DMS79 treated with DMSO at 0.1 percent for 48 hours (cell line): ENCODE measurements at regions not wholly inside any gene's neighbourhood (a gene's known extent, or its start where the extent isn't known, plus 50 kb on each side); places are given as distances from the start of the nearest gene placed in this dataset.

Experiments used
- DNase-seq: peaks from one replicate; lab custom pipeline; 2025; lab: John Stamatoyannopoulos, UW

DNA sequence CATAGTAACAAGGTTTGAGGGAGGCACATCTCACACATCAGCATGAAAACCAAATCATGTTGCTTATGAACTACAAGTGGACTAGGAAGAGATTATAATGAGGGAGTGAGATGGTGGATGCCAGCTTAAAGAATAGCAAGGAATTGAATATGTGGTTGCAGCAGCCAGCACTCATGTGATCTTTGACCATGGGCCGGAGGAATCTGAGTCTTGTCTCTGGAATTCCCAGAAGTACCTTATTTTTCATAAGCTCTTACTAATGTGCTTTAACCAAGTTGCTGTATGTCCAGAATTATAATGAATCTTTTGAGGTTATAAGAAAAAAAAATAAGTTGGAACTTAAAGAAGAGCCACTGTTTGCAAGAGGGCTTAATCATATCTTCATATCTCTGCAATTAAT lies 97.0 kb downstream of the DISP1 start:
- no peak for DNase-seq

DNA sequence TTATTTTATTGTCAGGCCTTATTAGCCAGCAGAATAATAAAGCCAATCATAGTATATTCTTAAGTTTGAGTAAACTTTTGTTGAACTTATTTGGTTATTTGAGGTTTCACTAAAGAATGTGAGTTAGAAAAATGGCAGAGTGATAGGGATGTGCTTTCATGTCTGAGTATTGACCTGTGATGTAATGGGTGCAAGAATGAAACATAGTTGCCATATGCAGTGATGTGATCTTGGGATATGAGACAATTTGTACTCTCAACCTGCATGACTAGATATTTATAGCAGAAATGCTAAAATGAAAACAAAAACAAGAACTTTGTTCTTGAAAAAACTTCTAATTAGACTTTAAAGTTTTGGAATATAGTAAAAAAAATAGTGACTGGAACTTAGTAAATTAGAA lies 97.9 kb downstream of the DISP1 start:
- DNase-seq: no peak

DNA sequence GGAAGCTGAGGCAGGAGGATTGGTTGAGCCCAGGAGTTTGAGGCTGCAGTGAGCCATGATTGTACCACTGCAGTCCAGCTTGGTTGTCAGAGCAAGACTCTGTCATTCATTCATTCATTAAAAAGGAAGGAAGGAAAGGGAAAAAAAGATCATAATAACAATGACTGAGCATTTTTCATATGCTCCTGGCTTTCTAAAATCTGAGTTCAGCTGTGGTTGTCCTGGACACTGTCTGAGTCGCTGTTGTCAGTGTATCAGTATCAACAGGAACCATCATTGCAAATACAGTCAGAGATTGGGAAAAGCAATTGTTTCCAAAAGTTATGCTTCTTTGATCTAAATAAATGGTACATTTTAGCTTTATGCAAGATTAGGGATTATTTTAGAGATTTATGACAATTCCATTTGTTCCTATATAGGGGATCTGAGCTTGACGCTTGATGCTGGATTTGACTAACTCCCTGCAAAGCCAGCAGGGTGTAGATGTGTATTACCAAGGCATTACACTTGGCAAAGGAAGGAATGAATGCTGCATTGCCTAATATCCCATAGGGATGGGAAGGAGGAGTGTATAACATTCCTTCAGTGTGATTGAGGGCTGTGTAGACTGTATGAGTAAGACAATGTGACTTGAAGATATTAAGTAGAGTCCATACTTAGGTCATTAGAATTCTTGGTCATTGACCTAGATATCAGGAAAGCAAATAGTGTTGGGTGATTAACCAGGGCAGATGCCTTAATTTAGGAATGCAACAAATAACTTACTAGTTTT lies 100.2 kb downstream of the DISP1 start:
- DNase-seq: no peak

DNA sequence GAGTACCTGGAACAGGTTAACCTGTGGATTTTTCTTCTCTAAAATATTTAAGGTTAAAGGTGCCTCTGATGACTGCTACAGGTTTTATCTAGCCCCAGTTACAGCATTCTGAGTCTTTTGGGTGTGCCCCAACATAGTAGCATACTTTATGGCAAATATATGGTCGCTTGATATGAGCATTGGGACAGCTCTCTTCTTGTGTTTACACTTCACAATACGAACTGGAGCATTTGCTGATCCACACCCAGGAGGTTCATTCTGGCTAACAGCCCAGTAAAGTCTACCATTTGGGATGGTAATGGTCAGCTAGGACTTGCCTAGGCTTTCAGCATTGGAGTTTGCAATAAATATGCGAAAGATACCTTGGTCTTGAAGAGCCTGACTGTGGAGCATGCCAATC lies 101.3 kb downstream of the DISP1 start:
- no peak for DNase-seq

DNA sequence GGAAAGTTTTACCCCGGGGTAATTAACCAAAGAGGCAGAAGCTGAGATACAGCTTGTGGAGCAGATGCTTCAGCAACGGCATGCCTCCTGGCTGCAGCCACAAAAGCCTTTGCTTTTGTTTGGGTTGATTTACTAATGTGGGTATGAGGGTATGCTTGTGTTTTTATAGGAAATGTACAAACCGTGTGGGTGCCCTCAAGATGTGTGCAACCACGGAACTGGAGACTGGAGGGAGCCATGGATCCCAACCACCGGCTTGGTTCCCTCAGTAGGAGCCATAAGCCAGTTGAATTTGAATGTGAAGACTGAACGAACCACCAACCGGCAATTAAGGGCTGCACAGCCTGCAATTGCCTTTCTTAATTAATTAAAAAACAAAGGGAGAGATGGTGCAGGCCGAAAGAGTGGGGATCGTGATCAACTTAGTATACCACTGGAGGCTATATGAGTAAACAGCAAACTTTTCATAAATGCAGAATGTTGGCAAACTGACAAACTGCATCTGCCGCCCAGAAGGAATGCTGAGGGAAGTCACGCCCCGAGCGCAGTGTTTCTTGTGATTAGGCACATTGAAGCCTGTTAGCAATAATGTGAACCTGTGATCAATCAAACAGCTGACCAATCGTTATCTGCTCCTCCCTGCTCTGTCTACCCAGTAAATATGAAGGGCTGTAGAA lies 104.1 kb downstream of the DISP1 start:
- DNase-seq: no peak

DNA sequence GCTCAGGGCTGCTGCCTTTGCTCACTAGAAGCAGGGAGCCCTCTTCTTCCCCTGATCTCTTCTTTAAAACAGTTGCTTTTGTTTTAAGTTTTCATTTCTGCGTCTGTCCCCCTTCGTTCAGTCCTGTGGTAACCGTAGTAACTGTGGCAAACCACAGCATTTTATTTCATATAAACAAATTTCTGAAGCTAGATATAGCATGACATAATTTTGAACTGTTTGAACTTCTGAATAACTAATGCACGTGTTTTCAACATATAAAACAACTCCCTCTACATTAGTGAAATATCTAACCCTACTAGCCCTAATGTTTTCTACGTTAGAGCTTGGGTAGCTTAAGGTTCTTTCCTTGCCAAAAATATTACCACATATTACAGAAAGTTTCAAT lies 104.6 kb downstream of the DISP1 start:
- no peak for DNase-seq

DNA sequence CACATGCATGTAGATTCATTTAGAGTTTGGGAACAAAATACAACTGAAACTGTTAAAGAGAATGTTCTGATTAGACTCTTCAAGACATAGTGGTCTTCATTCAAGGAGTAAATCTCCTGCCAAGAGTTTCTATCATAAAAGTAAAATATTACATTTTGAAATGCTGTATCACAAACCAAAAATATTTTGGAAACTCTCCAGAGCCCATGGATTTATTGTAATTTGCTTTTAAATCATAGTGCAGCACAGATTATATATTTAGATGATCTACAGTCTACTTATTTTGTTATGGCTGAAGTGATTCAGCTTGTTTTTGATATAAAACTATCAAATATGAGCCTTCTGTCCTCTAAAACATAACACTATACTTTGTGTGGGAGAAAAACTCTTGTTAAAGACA lies 105.3 kb downstream of the DISP1 start:
- DNase-seq: no peak

DNA sequence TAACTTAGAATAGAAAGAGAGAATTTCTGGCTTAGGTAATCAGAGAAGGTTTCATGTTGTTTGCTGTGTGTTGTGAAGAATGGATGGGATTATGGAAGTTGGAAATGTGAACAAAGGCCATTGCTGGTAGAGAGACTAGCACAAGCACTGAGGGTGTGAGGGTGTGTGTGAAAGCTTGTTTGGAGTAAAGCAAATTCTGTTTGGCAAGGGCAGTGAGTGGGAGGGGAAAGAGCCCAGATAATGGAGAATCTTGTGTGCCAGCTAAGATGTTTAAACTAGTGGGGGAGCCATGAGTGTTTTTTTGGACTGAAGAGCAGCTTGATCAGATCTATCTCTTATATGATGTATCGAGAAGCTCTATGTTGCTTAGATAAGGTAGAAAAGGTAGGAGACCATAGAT lies 107.1 kb downstream of the DISP1 start:
- no peak for DNase-seq

DNA sequence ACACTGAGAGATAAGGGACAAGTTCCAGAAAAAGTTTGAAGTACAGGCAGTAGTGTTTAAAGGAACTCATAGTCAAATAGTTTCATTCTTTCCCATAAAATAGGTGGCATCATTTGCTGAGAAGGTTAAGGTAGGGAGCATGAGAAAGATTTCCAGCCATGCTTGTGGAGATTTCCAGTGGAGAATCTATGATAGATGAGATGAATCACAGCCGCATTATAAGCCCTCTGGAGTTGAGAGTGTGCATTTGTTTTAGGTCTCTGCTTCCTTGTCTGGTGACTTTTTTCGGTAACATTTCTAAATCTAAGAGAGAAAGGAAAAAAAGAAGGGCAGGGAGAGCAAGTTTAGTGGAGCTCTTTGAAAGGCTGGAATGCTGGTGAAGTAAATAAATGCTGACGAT lies 108.7 kb downstream of the DISP1 start:
- DNase-seq: no peak

DNA sequence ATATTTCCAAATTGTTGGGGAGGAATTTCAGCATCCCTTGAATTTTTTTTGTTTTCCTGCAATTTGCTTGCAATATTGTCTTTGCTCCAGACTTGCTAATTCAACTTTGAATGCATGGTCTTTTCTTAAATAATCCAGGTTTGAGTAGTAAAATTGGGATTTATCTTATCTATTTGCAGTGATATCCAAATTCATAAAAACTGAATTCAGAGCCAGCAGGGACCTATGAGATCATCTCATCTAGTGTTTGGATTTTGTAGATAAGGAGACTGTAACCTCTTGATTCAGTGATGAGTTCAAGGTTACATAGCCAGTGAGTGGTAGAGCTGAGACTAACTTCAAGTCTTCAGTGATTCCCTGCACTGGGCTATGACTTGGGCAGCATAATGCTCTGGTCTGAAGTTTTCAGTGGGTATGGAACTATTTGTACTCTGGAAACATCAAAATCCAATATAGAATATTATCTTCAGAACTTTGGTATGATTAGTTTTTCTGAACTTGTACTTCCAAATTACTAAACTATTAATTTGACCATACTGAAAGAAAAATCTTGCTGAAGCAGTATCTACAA lies 109.4 kb downstream of the DISP1 start:
- no peak for DNase-seq

DNA sequence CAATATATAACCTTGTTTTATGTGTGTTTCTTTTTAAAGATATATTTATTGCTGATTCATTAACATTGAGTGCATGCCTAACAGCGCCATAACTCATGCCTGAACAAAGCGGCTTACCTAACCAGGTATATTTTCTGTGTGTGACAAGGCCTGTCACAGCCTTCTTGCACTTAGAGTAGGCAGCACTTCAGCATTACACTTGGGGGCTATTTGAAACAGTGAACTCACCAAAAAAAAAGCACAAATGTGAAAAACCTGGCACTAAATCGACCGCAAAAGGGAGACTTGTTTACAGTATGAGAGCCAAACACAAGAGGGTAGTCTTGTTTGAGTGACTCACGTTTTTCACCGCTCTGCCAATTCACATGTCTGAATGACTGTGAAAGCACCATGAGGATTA lies 111.7 kb downstream of the DISP1 start:
- DNase-seq: peak; percentile 88

DNA sequence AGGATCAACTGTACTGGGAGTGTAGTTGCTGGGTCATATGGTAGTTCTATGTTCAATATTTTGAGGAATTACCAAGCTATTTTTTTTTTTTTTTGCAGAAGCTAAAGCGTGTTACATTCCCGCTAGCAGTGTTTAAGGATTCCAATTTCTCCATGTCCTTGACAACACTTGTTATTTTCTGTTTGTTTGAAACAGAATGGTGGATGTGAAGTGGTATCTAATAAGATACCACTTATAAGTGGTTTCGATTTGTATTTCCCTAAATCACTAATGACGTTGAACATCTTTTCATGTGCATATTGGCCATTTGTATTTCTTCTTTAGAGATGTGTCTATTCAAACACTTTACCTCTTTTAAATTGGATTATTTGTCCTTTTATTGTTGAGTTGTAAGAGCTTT lies 112.2 kb downstream of the DISP1 start:
- DNase-seq: peak; percentile 70

DNA sequence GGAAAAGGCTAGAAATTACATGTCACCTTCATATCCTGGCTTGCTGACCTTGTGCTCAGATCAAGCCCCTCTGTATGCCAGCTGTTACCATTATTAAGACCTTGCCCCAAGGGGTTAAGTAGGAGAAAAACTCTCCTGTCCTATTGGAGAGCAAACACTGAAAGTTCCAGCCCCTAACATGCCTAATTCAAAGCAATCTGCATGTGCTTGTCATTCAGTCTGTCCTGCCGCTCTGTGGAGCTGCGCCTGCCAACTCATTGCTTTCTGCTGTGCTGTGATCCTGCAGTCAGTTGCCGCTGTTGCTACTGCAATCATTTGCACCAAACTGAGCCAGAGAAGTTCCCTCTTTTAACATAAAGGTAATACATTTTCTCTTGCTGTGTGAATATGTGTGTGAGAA lies 113.4 kb downstream of the DISP1 start:
- no peak for DNase-seq

DNA sequence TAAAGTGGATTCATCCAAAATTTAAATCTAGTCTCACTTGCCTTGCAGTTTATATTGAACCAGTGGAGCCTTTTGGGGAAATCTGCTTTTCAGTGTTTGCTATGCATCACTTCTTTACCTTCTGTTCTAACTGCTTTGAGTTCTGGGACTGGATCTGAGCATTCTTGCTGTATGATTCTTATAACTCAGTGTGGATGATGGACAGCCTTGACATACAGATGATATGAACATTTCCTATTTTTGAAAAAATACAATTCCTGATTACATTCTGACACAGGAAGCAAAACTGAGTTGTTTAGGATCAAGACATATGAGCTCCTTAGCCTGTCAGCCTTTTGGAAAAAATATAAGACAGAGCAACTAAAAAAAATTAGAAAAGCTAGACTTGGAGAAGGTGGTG lies 115.2 kb downstream of the DISP1 start:
- DNase-seq: no peak

DNA sequence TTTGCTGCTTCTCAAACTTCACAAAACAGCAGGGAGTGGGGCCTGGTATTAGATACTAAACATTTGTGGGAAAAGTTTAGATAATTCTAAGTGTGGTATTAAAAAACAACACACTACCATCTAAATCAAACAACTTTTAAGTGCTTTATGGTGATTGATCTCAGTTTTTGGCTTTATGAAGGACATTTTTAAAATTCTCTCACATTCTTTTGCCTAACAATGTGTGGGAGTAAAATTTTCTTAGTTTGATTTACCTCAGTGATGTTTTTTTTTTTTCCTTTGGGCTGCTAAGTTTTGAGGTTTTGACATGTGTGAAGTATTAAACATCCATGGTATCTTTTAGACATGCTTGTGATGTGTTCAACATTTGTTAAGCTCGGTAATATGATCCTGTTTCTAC lies 116.2 kb downstream of the DISP1 start:
- DNase-seq: no peak

DNA sequence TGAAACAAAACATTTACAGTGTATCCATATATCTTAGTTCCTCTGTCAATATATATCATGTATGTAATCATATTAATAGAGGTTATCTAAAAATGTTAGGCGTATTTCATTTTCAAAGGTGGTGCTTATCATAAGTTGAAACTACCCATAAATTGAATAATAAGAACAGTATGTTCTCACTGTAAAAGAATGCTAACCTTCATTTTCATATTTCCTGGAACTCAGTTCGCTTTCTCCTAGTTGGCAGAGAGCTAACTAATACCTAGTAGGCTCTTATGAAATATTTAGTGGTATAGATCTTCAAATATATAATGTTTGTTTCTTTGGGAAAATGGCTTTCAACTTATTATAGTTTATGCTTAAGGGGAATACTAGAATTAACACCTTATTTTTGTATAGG lies 118.4 kb downstream of the DISP1 start:
- DNase-seq: no peak

DNA sequence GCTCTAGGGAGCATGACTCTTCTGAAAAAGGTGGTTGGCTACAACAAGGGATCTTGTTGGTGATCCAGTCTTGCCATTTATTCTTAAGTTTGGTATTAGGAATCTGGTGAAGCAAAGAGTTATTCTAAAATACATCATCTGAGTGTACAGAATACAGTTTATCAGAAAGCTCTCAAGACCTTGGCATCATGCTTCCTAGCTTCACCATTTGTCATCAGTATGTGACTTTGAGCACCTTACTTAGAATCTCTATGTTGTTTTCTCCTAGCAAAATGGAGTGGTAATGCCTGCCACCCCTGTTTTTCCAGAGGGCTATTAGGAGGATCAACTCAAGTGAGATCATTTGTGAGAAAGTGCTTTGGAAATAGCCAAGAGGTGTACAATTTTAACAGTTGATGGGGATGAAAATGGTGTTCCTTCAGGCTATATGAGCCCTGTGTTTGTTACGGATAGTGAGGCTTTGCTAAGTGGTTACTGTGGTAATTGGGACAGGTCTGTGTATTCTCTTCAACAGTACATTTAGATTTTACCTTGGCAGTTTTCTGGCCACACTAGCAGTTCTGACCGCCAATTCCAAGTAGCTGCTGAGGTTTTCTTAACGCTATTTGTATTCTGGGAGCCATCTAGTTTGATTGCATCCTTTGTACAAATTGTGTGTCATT lies 120.5 kb downstream of the DISP1 start:
- DNase-seq: no peak

DNA sequence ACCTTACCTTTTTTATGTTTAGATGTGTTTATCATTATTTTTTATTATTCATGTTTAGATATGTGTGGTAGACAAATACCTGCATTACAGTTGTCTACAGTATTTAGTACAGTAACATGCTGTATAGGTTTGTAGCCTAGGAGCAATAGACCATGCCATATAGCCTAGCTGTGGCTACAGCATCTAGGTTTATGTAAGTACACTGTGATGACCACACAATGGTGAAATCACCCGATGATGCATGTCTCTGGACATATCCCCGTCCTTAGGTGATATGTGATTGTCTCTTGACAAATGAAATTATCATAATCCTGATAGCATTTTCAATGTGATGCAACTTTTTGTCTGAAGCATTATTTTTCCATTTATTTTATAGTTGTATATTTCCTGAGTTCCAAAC lies 121.2 kb downstream of the DISP1 start:
- no peak for DNase-seq

DNA sequence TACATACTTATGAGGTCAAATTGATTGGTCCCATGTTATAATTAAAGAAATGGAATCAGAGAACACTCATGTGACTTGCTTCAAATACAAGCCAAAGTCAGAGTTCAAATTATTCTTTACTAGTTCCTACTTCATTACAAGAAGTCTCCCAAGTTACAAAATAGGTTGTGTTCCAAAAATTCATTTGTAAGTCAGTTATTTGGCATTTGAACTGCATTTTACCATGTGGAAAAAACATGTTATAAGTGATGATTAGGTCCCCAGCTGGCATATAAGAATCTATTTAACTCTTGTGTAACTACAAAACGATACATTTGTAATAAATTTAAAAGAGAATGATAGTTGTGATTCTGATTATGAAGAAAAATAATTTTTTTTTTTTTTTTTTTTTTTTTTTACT lies 124.1 kb downstream of the DISP1 start:
- DNase-seq: no peak

DNA sequence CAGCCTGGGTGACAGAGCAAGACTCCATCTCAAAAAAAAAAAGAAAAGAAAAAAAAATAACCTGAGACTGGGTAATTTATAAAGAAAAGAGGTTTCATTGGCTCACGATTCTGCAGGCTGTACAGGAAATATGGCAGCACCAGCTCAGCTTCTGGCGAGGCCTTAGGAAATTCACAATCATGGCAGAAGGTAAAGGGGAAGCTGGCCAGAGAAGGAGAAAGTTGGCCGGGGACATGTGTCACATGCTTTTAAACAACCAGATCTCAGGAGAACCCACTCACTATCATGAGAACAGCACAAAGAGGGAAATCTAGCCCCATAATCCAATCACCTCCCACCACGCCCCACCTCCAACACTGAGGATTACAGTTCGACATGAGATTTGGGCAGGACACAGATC lies 125.3 kb downstream of the DISP1 start:
- DNase-seq: no peak

DNA sequence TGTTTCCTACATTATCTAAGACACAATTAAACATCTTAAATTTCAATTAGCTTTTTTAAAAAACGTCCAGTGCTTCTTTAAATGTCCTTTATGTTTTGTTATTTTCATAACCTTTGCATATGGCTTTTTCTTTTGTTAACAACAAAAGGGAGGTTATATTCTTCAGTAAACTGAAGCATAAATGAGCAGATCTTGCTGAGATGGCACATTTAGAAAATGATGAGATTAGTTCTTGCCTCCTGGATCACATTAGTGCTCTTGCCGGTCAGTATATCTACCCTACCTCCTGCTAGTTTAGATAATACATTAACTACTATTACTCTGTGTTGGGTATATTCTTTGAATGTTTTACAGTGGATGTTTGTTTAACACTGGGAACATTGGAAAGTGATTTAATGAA lies 126.1 kb downstream of the DISP1 start:
- DNase-seq: no peak

DNA sequence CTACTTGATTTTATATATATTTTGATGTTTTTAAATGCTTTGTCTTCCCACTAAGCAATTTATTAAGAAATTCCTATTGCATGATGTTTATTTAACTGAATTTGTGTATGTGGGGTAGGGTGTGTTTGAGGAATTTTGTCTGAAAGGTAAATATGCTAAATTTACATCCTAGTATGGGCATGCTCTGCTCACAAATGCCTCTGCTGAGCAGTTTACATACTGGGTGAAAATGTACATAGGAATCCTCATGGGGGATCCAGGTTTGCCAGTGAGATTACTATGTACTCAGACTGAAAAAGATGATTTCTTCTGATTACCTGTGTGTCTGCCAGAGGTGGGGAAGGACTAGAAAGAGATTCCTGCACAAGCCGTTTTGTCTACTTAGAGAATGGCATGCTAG lies 126.6 kb downstream of the DISP1 start:
- no peak for DNase-seq

DNA sequence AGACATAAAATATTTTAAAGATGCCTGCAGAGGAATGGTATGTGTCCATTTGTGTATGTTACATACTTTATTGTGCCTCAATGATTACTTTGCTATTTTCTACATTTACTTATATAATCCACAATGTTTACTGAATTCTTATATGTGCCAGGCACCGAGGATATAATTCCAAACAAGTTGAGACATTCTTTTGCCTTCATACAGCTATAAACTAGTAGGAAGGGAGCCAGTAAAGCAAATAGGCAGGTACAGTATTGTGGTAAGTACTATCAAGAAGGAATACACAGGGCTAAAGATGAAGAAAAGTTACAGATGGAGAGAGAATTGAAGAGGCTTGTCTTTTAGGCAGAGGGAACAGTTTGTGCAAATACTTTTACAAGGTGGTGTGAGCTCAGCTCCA lies 131.6 kb downstream of the DISP1 start:
- DNase-seq: no peak
